HCT116 (cell line): ENCODE measurements at regions not wholly inside any gene's neighbourhood (a gene's known extent, or its start where the extent isn't known, plus 50 kb on each side); places are given as distances from the start of the nearest gene placed in this dataset.

Source experiments
- CBX3 ChIP-seq: IDR thresholded peaks from 2 replicates; pipeline ENCODE4 v1.6.1; 2012; ENCODE audit warnings: low read depth
- CEBPB ChIP-seq: IDR thresholded peaks from 2 replicates; pipeline ENCODE4 v1.6.1; 2012; ENCODE audit warnings: low read depth
- EZH2 ChIP-seq: fragments of 200-600 bp; sonication (generic); IDR thresholded peaks from 2 replicates; pipeline ENCODE4 v1.6.1; 2017; ENCODE audit warnings: antibody characterized with exemption, mixed run types
- EZH2phosphoT487 ChIP-seq: fragments of 200-600 bp; IDR thresholded peaks from 2 replicates; pipeline ENCODE4 v1.6.1; 2018; ENCODE audit warnings: antibody characterized with exemption, borderline replicate concordance
- FOSL1 ChIP-seq: IDR thresholded peaks from 2 replicates; pipeline ENCODE4 v1.6.1; 2012; ENCODE audit warnings: low read depth
- POLR2A ChIP-seq: IDR thresholded peaks from 2 replicates; pipeline ENCODE4 v1.7.0; 2011; ENCODE audit warnings: borderline replicate concordance; ENCODE audit not compliant: insufficient read depth, insufficient read length; ENCODE audit errors: extremely low read depth
- POLR2AphosphoS5 ChIP-seq: IDR thresholded peaks from 2 replicates; pipeline ENCODE4 v1.6.1; 2011; ENCODE audit warnings: mild to moderate bottlenecking, low read depth, low read length, moderate library complexity
- SP1 ChIP-seq: IDR thresholded peaks from 2 replicates; pipeline ENCODE4 v1.6.1; 2012; ENCODE audit warnings: low read depth
- SRF ChIP-seq: IDR thresholded peaks from 2 replicates; pipeline ENCODE4 v1.6.1; 2012; ENCODE audit warnings: low read depth
- YY1 ChIP-seq: IDR thresholded peaks from 2 replicates; pipeline ENCODE4 v1.6.1; 2011; ENCODE audit warnings: low read length, low read depth, moderate library complexity, mild to moderate bottlenecking; ENCODE audit not compliant: insufficient replicate concordance; ENCODE audit errors: extremely low read depth
- TF ChIP-seq, protein P1 (sequence below): IDR thresholded peaks from 2 replicates; pipeline ENCODE4 v1.6.1; 2012; ENCODE audit warnings: low read depth
- TF ChIP-seq, protein P2 (sequence below), 3 experiments: fragments of 200-600 bp in 1 of 3; sonication (generic) in 1 of 3; IDR thresholded peaks in 2 of 3; conservative IDR thresholded peaks in 1 of 3; 2 replicates each; pipeline ENCODE4 v1.5.1; 2012 to 2017; ENCODE audit warnings: low read depth in 2 of 3, low read length in 2 of 3, antibody characterized with exemption in 1 of 3, borderline replicate concordance in 1 of 3, control low read depth in 1 of 3, mild to moderate bottlenecking in 1 of 3, mixed read lengths in 1 of 3, mixed run types in 1 of 3, moderate library complexity in 1 of 3; ENCODE audit not compliant: insufficient read depth in 1 of 3
- TF ChIP-seq, protein P3 (sequence below): IDR thresholded peaks from 2 replicates; pipeline ENCODE4 v1.6.1; 2012

DNA sequence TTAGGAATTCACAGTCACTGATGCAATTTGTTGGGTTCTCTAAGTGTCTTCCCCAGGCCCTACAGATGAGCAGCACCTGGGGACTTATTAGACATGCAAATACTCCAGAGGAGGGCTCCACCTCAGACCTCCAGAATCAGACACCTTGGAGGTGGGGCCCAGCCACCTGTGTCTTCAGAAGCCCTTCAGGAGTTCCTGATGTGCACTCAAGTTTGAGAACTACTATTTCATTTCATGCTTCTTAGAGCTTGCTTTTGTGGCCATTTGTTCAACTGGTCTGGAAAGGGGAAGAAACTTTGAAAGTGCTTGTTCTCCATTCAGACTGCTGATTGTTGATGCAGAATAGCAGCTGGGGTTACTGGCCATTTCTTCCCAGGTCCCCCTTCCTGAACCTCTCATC, 472.0 kb downstream of the COG6 start:
- TF ChIP-seq FOSL1 (no peak), SP1 (no peak), POLR2AphosphoS5 (no peak), EZH2 (no peak), YY1 (no peak), SRF (no peak), EZH2phosphoT487 (no peak), CEBPB (no peak), POLR2A (no peak), CBX3 (no peak)
- TF ChIP-seq, protein P1, sequence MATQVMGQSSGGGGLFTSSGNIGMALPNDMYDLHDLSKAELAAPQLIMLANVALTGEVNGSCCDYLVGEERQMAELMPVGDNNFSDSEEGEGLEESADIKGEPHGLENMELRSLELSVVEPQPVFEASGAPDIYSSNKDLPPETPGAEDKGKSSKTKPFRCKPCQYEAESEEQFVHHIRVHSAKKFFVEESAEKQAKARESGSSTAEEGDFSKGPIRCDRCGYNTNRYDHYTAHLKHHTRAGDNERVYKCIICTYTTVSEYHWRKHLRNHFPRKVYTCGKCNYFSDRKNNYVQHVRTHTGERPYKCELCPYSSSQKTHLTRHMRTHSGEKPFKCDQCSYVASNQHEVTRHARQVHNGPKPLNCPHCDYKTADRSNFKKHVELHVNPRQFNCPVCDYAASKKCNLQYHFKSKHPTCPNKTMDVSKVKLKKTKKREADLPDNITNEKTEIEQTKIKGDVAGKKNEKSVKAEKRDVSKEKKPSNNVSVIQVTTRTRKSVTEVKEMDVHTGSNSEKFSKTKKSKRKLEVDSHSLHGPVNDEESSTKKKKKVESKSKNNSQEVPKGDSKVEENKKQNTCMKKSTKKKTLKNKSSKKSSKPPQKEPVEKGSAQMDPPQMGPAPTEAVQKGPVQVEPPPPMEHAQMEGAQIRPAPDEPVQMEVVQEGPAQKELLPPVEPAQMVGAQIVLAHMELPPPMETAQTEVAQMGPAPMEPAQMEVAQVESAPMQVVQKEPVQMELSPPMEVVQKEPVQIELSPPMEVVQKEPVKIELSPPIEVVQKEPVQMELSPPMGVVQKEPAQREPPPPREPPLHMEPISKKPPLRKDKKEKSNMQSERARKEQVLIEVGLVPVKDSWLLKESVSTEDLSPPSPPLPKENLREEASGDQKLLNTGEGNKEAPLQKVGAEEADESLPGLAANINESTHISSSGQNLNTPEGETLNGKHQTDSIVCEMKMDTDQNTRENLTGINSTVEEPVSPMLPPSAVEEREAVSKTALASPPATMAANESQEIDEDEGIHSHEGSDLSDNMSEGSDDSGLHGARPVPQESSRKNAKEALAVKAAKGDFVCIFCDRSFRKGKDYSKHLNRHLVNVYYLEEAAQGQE = no peak
- TF ChIP-seq, protein P2, sequence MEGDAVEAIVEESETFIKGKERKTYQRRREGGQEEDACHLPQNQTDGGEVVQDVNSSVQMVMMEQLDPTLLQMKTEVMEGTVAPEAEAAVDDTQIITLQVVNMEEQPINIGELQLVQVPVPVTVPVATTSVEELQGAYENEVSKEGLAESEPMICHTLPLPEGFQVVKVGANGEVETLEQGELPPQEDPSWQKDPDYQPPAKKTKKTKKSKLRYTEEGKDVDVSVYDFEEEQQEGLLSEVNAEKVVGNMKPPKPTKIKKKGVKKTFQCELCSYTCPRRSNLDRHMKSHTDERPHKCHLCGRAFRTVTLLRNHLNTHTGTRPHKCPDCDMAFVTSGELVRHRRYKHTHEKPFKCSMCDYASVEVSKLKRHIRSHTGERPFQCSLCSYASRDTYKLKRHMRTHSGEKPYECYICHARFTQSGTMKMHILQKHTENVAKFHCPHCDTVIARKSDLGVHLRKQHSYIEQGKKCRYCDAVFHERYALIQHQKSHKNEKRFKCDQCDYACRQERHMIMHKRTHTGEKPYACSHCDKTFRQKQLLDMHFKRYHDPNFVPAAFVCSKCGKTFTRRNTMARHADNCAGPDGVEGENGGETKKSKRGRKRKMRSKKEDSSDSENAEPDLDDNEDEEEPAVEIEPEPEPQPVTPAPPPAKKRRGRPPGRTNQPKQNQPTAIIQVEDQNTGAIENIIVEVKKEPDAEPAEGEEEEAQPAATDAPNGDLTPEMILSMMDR (IDR thresholded peaks at IDR 0.05 in 2 of 3, conservative IDR thresholded peaks at IDR 0.05 in 1 of 3; ENCODE audit: borderline replicate concordance in 1 of 3, insufficient read depth in 1 of 3, low read depth in 2 of 3, low read length in 2 of 3) = no peak
- TF ChIP-seq, protein P3, sequence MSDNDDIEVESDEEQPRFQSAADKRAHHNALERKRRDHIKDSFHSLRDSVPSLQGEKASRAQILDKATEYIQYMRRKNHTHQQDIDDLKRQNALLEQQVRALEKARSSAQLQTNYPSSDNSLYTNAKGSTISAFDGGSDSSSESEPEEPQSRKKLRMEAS = no peak
